PC-9 (cell line): ENCODE measurements at regions not wholly inside any gene's neighbourhood (a gene's known extent, or its start where the extent isn't known, plus 50 kb on each side); places are given as distances from the start of the nearest gene placed in this dataset.
"Not testable (repeated sequence)": the region's sequence is repeated elsewhere in the genome, so short reads cannot be mapped to it uniquely, and the experiment has no call there.

Experiments
- BruUV-seq: library from RNA; stranded (reverse); fragments of 400-500 nt; replicated peaks from 2 replicates; lab custom pipeline; 2021; lab: Mats Ljungman, UMichigan
- CTCF ChIA-PET: fragments of 300-600 bp; sonication (Branson Sonifier 250); formaldehyde crosslinking; loops from one replicate; lab custom pipeline; 2022; ENCODE audit warnings: antibody characterized with exemption; lab: Charles Lee
- POLR2A ChIA-PET: fragments of 300-600 bp; sonication (Branson Sonifier 250); formaldehyde crosslinking; loops from one replicate; lab custom pipeline; 2022; ENCODE audit warnings: antibody characterized with exemption; ENCODE audit not compliant: unreplicated experiment; lab: Charles Lee
- DNase-seq, 2 experiments: peaks; one replicate each; pipeline versions ENCODE4 v3.0.0 to v3.0.0-alpha.2; 2015 to 2022; ENCODE audit warnings: mixed read lengths in 1 of 2
- H2AFZ ChIP-seq: fragments of 200-600 bp; sonication (generic); 2 replicates; pipeline ENCODE4 v1.8.1; 2017; ENCODE audit warnings: antibody characterized with exemption
- H3F3A ChIP-seq: fragments of 200-600 bp; sonication (generic); 2 replicates; pipeline ENCODE4 v1.8.1; 2017; ENCODE audit warnings: antibody characterized with exemption, mild to moderate bottlenecking, low read depth; ENCODE audit not compliant: insufficient read depth
- H3K27ac ChIP-seq: fragments of 200-600 bp; sonication (generic); 2 replicates; pipeline ENCODE4 v1.6.1; 2016; ENCODE audit warnings: mixed run types
- H3K27me3 ChIP-seq: fragments of 200-600 bp; sonication (generic); 2 replicates; pipeline ENCODE4 v1.6.1; 2016; ENCODE audit warnings: low read depth, mixed run types; ENCODE audit not compliant: insufficient read depth
- H3K36me3 ChIP-seq: fragments of 200-600 bp; sonication (generic); 2 replicates; pipeline ENCODE4 v1.6.1; 2016; ENCODE audit warnings: low read depth, mixed run types
- H3K4me1 ChIP-seq: fragments of 200-600 bp; sonication (generic); replicated peaks from 2 replicates; pipeline ENCODE4 v1.6.1; 2016; ENCODE audit warnings: mixed run types; ENCODE audit not compliant: insufficient read depth
- H3K4me2 ChIP-seq: fragments of 200-600 bp; sonication (generic); 2 replicates; pipeline ENCODE4 v1.6.1; 2017; ENCODE audit warnings: mixed run types
- H3K4me3 ChIP-seq: fragments of 200-600 bp; sonication (generic); 2 replicates; pipeline ENCODE4 v1.6.1; 2016; ENCODE audit warnings: mixed run types
- H3K79me2 ChIP-seq: fragments of 200-600 bp; sonication (generic); 2 replicates; pipeline ENCODE4 v1.6.1; 2017; ENCODE audit warnings: low read depth, mixed run types
- H3K9me2 ChIP-seq: fragments of 200-600 bp; sonication (generic); 2 replicates; pipeline ENCODE4 v1.8.1; 2017; ENCODE audit warnings: mild to moderate bottlenecking; ENCODE audit not compliant: insufficient read depth
- H3K9me3 ChIP-seq: fragments of 200-600 bp; sonication (generic); 2 replicates; pipeline ENCODE4 v1.8.1; 2016; ENCODE audit warnings: low read depth; ENCODE audit not compliant: insufficient read depth
- H4K20me1 ChIP-seq: fragments of 200-600 bp; sonication (generic); 2 replicates; pipeline ENCODE4 v1.8.1; 2017; ENCODE audit not compliant: insufficient read depth
- CTCF ChIP-seq: fragments of 200-600 bp; sonication (generic); conservative IDR thresholded peaks from 2 replicates; pipeline ENCODE4 v1.6.1; 2017; ENCODE audit warnings: mixed run types, antibody characterized with exemption, mild to moderate bottlenecking, moderate library complexity
- EZH2 ChIP-seq: fragments of 200-600 bp; sonication (generic); IDR thresholded peaks from 2 replicates; pipeline ENCODE4 v1.8.0; 2017; ENCODE audit warnings: antibody characterized with exemption, low read depth
- intact Hi-C: fragments of 100-400 bp; cut with micrococcal nuclease; formaldehyde crosslinking; loops from one replicate; pipeline ENCODE4 v1.10.0; 2022; ENCODE audit not compliant: unreplicated experiment

- H3K27me3 ChIP-seq: no peaks in the 10 kb centered on the region
- no peaks in the 10 kb centered on the region for H3K79me2 ChIP-seq
- H4K20me1 ChIP-seq: no peaks in the 10 kb centered on the region
- ChIA-PET POLR2A (no interaction called here), CTCF (interaction anchor here (0.6 kb wide), 1 partner anchor 1146 kb away, joined by 3 read pairs; no protein-coding TSS in a partner anchor)
- no peaks in the 10 kb centered on the region for H3K36me3 ChIP-seq
- H3K27ac ChIP-seq: peak overlapping the region; percentile 88; the same call in 1 of the 2 replicates
- H3K9me3 ChIP-seq: no peaks in the 10 kb centered on the region
- H3K4me2 ChIP-seq: no peak overlapping the region
- DNase-seq: no peak
- TF ChIP-seq EZH2: no peak
- TF ChIP-seq CTCF: no peak
- intact Hi-C loops: no loop called here
- no peaks in the 10 kb centered on the region for H3K9me2 ChIP-seq
- H3F3A ChIP-seq: no peaks in the 10 kb centered on the region
- H3K4me3 ChIP-seq: no peak overlapping the region
- peaks cover 21% of the 10 kb centered on the region; the same call in 1 of the 2 replicates for H3K4me1 ChIP-seq
- no TSS peak for BruUV-seq
- H2AFZ ChIP-seq: peak overlapping the region; percentile 33; the same call in 1 of the 2 replicates
Observed at GRCh38 chr14:26282578-26282977, 315.3 kb downstream of the NOVA1 start.

- H3K79me2 ChIP-seq, H3K36me3 ChIP-seq, POLR2A ChIA-PET, H3K4me3 ChIP-seq, H3F3A ChIP-seq, H3K9me2 ChIP-seq, H3K27me3 ChIP-seq, DNase-seq, H4K20me1 ChIP-seq, H3K9me3 ChIP-seq, BruUV-seq, intact Hi-C loops: not testable (repeated sequence)
- peak overlapping the region; percentile 49 for H2AFZ ChIP-seq
- peak overlapping the region; percentile 88 for H3K27ac ChIP-seq
- CTCF ChIA-PET: interaction anchor here (0.6 kb wide), 1 partner anchor 1145 kb away, joined by 3 read pairs; no protein-coding TSS in a partner anchor
- peaks cover 19% of the 10 kb centered on the region; the same call in 1 of the 2 replicates for H3K4me1 ChIP-seq
- H3K4me2 ChIP-seq: peak overlapping the region; percentile 40; the same call in 1 of the 2 replicates
Observed at GRCh38 chr14:26282011-26282410, 315.8 kb downstream of the NOVA1 start.

GRCh38 chr14:26281280-26281998, 316.4 kb downstream of the NOVA1 start:
- TF ChIP-seq CTCF (no peak), EZH2 (no peak)
- intact Hi-C loops: no loop called here
- CTCF ChIA-PET: no interaction called here
- DNase-seq: peak; percentile 34 to 68
- Histone ChIP-seq H3K79me2 (no peaks in the 10 kb centered on the region), H3K4me3 (no peak overlapping the region), H3K9me3 (no peaks in the 10 kb centered on the region), H4K20me1 (no peaks in the 10 kb centered on the region), H3K4me2 (peak overlapping the region; percentile 40; the same call in 1 of the 2 replicates), H3K36me3 (no peaks in the 10 kb centered on the region), H3K27me3 (no peaks in the 10 kb centered on the region), H2AFZ (peak overlapping the region; percentile 49), H3F3A (no peaks in the 10 kb centered on the region), H3K9me2 (no peaks in the 10 kb centered on the region), H3K27ac (peak overlapping the region; percentile 88), H3K4me1 (peaks cover 15% of the 10 kb centered on the region; the same call in 1 of the 2 replicates)
- no TSS peak for BruUV-seq
- POLR2A ChIA-PET: no interaction called here
